CD4-positive, CD25-positive, alpha-beta regulatory T cell (primary cell): ENCODE measurements at regions not wholly inside any gene's neighbourhood (a gene's known extent, or its start where the extent isn't known, plus 50 kb on each side); places are given as distances from the start of the nearest gene placed in this dataset.
"Not testable (repeated sequence)": the region's sequence is repeated elsewhere in the genome, so short reads cannot be mapped to it uniquely, and the experiment has no call there.

ENCODE experiments used
- ATAC-seq, 2 donors: fragments of 150-1000 bp; cut with Tn5 transposase; one replicate each; pipeline ENCODE4 v1.10.0; 2021; ENCODE audit warnings: low read depth in 2 of 2, moderate number of reproducible peaks in 2 of 2, moderate library complexity in 1 of 2
- DNase-seq, 3 donors: peaks; one replicate each; pipeline versions ENCODE4 v3.0.0 to v3.0.0-alpha.2; 2012 to 2022; ENCODE audit warnings: mixed read lengths in 1 of 3
- H3K27ac ChIP-seq: one replicate; pipeline ENCODE4 v1.7.0; 2013; ENCODE audit warnings: mild to moderate bottlenecking, low read length; ENCODE audit not compliant: insufficient read depth, poor library complexity, severe bottlenecking
- H3K27me3 ChIP-seq: one replicate; pipeline ENCODE4 v1.7.0; 2013; ENCODE audit warnings: low read length; ENCODE audit not compliant: control insufficient read depth, insufficient read depth
- H3K36me3 ChIP-seq: one replicate; pipeline ENCODE4 v1.7.0; 2013; ENCODE audit warnings: mild to moderate bottlenecking, low read length, moderate library complexity; ENCODE audit not compliant: control insufficient read depth, insufficient read depth
- H3K4me1 ChIP-seq: 2 replicates; pipeline ENCODE4 v1.7.0; 2013; ENCODE audit warnings: mild to moderate bottlenecking, low read length; ENCODE audit not compliant: insufficient read depth, control insufficient read depth, poor library complexity, severe bottlenecking
- H3K4me3 ChIP-seq: one replicate; pipeline ENCODE4 v1.7.0; 2013; ENCODE audit warnings: low read depth, mild to moderate bottlenecking, low read length, moderate library complexity
- H3K9me3 ChIP-seq, 2 experiments: 1 replicate in 1 of 2; 2 replicates in 1 of 2; pipeline ENCODE4 v1.7.0; 2013; ENCODE audit warnings: low read length in 2 of 2, mild to moderate bottlenecking in 1 of 2, moderate library complexity in 1 of 2; ENCODE audit not compliant: control insufficient read depth in 2 of 2
- H3K27ac Mint-ChIP-seq, 3 donors: one replicate each; pipeline ENCODE4 v1.8.0; 2020 to 2022; ENCODE audit warnings: mild to moderate bottlenecking in 3 of 3, mixed read lengths in 3 of 3, moderate library complexity in 2 of 3
- H3K27me3 Mint-ChIP-seq: one replicate; pipeline ENCODE4 v1.8.0; 2022; ENCODE audit warnings: mild to moderate bottlenecking, mixed read lengths
- H3K36me3 Mint-ChIP-seq: one replicate; pipeline ENCODE4 v1.8.0; 2020; ENCODE audit warnings: mixed read lengths
- H3K4me1 Mint-ChIP-seq, 4 donors: one replicate each; pipeline ENCODE4 v1.8.0; 2020 to 2022; ENCODE audit warnings: mixed read lengths in 4 of 4, mild to moderate bottlenecking in 1 of 4
- H3K4me3 Mint-ChIP-seq, 4 donors: one replicate each; pipeline ENCODE4 v1.8.0; 2020 to 2022; ENCODE audit warnings: mild to moderate bottlenecking in 4 of 4, mixed read lengths in 4 of 4, moderate library complexity in 3 of 4
- H3K9me3 Mint-ChIP-seq, 7 donors: one replicate each; pipeline ENCODE4 v1.8.0; 2020 to 2022; ENCODE audit warnings: mixed read lengths in 7 of 7, mild to moderate bottlenecking in 3 of 7, moderate library complexity in 2 of 7

- no peak overlapping the region for H3K4me3 ChIP-seq
- Mint-ChIP-seq H3K27ac (no peak overlapping the region), H3K27me3 (no peaks in the 10 kb centered on the region), H3K4me1 (peaks cover 4 to 14% (median 9%) of the 10 kb centered on the region in 4 donors), H3K9me3 (peaks cover 0 to 2% (median 0%) of the 10 kb centered on the region in 7 donors), H3K4me3 (no peak overlapping the region), H3K36me3 (no peaks in the 10 kb centered on the region)
- no peaks in the 10 kb centered on the region for H3K27me3 ChIP-seq
- no peak for DNase-seq
- no peaks in the 10 kb centered on the region for H3K36me3 ChIP-seq
- ATAC-seq = no peak
- peaks cover 12% of the 10 kb centered on the region for H3K4me1 ChIP-seq
- H3K27ac ChIP-seq = no peak overlapping the region
- H3K9me3 ChIP-seq = no peaks in the 10 kb centered on the region
Observed at GRCh38 chr2:391696-392095, 103.8 kb upstream of the ALKAL2 start.

DNA sequence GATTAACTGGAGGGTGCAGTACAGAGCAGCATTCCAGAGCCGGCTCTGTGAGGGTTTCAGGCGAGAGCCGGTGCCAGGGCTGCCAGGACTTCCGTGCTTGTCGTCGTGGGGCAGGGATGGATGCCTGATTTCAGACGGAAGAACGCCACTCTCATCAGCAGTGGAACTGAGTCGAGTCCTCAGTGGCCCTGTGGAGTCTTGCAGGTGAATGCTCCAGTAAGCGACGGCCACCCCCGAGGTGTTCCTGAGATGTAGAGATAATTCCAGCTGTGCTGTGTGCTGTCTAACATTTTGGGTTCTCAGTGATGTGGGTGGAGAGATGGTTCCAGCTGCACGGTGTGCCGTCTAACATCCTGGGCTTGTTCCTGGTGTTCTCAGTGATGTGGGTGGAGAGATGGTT lies 103.1 kb upstream of the ALKAL2 start:
- Histone ChIP-seq H3K27me3 (no peaks in the 10 kb centered on the region), H3K36me3 (no peaks in the 10 kb centered on the region), H3K4me3 (no peak overlapping the region), H3K27ac (no peak overlapping the region), H3K9me3 (no peaks in the 10 kb centered on the region), H3K4me1 (peaks cover 12% of the 10 kb centered on the region)
- Mint-ChIP-seq H3K27me3 (no peaks in the 10 kb centered on the region), H3K4me1 (peaks cover 4 to 14% (median 9%) of the 10 kb centered on the region in 4 donors), H3K4me3 (no peak overlapping the region), H3K9me3 (peaks cover 0 to 2% (median 0%) of the 10 kb centered on the region in 7 donors), H3K36me3 (no peaks in the 10 kb centered on the region), H3K27ac (no peak overlapping the region)
- no peak for ATAC-seq
- no peak for DNase-seq

- H3K27ac Mint-ChIP-seq, DNase-seq, H3K9me3 ChIP-seq, H3K4me3 ChIP-seq, H3K27me3 ChIP-seq, H3K27me3 Mint-ChIP-seq, H3K27ac ChIP-seq, H3K9me3 Mint-ChIP-seq, H3K36me3 ChIP-seq, H3K4me3 Mint-ChIP-seq, H3K36me3 Mint-ChIP-seq, ATAC-seq: not testable (repeated sequence)
- peaks cover 12% of the 10 kb centered on the region for H3K4me1 ChIP-seq
- peaks cover 4 to 14% (median 9%) of the 10 kb centered on the region in 4 donors for H3K4me1 Mint-ChIP-seq
Observed at GRCh38 chr2:389985-390384, 102.1 kb upstream of the ALKAL2 start.

- H3K4me1 Mint-ChIP-seq, H3K27ac Mint-ChIP-seq, DNase-seq, H3K4me3 Mint-ChIP-seq, H3K27ac ChIP-seq, H3K4me1 ChIP-seq, H3K9me3 ChIP-seq, H3K36me3 Mint-ChIP-seq, H3K4me3 ChIP-seq, H3K27me3 ChIP-seq, H3K9me3 Mint-ChIP-seq, ATAC-seq, H3K27me3 Mint-ChIP-seq, H3K36me3 ChIP-seq: not testable (repeated sequence)
Observed at GRCh38 chr2:388752-389151, 100.9 kb upstream of the ALKAL2 start.

DNA sequence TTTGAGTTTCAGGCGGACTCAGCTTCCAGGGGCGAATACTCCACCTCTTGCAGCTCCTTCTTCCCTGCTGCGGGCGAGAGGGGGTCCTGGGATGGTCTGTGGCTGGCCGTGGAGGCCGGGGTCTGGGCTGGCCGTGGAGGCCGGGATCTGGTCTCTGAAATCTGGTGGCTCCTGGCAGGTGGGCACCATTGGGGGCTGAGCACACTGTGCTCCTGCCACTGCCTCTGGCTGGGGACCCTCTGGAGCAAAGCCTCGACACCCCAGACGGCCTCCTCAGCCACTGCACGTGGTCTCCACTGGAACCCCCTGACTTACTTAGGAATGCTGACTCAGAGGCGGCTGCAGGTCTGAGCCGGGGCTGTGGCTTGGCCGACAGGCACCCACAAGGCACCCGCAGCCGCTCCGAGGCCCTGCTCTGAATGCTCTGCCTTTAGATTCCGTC lies 100.1 kb upstream of the ALKAL2 start:
- Histone ChIP-seq H3K4me3 (no peak overlapping the region), H3K9me3 (no peaks in the 10 kb centered on the region), H3K36me3 (no peaks in the 10 kb centered on the region), H3K4me1 (no peaks in the 10 kb centered on the region), H3K27me3 (no peaks in the 10 kb centered on the region), H3K27ac (no peak overlapping the region)
- Mint-ChIP-seq H3K4me3 (no peak overlapping the region), H3K36me3 (no peaks in the 10 kb centered on the region), H3K27ac (no peak overlapping the region), H3K9me3 (peaks cover 0 to 2% (median 0%) of the 10 kb centered on the region in 7 donors), H3K27me3 (no peaks in the 10 kb centered on the region), H3K4me1 (peaks cover 0 to 2% (median 0%) of the 10 kb centered on the region in 4 donors)
- no peak for ATAC-seq
- no peak for DNase-seq

DNA sequence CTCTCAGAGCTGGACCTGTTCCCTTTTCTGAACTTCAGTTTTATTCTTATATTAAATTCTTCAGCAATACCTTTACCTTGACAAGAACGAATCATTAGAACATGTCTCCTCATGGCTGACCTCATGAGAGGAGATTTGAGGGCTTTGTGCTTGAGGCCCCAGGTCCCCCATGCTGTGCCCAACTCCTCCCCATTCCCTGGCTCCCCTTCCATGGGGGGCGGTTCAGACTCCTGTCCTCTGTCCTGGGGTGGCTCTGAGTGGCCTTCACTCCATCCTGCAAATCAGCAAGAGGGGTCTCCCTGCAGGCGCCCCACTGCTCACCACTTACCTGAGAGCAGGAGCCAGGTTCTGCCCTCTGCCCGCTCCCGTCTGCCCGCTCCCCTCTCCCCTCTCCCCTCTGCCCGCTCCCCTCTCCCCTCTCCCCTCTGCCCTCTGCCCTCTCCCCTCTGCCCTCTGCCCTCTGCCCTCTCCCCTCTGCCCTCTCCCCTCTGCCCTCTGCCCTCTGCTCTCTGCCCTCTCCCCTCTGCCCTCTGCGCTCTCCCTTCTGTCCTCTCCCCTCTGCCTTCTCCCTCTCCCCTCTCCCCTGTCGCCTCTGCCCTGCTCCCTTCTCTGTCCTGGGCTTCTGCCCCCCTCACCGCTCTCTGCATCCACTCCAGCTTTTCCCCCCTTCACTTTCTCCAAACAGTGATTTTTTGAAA lies 98.7 kb upstream of the ALKAL2 start:
- Mint-ChIP-seq H3K4me3 (no peak overlapping the region), H3K27ac (no peak overlapping the region), H3K4me1 (no peaks in the 10 kb centered on the region), H3K9me3 (peaks cover 0 to 2% (median 0%) of the 10 kb centered on the region in 7 donors), H3K36me3 (no peaks in the 10 kb centered on the region), H3K27me3 (no peaks in the 10 kb centered on the region)
- Histone ChIP-seq H3K4me1 (no peaks in the 10 kb centered on the region), H3K36me3 (no peaks in the 10 kb centered on the region), H3K4me3 (no peak overlapping the region), H3K9me3 (no peaks in the 10 kb centered on the region), H3K27ac (no peak overlapping the region), H3K27me3 (no peaks in the 10 kb centered on the region)
- ATAC-seq (no peak), DNase-seq (no peak)

- H3K9me3 Mint-ChIP-seq = peaks cover 0 to 2% (median 0%) of the 10 kb centered on the region in 7 donors
- no peaks in the 10 kb centered on the region for H3K4me1 Mint-ChIP-seq
- no peak for ATAC-seq
- Histone ChIP-seq H3K4me1 (no peaks in the 10 kb centered on the region), H3K36me3 (no peaks in the 10 kb centered on the region), H3K27me3 (no peaks in the 10 kb centered on the region), H3K27ac (no peak overlapping the region), H3K4me3 (no peak overlapping the region), H3K9me3 (no peaks in the 10 kb centered on the region)
- no peak overlapping the region for H3K27ac Mint-ChIP-seq
- no peak for DNase-seq
- H3K27me3 Mint-ChIP-seq = no peaks in the 10 kb centered on the region
- no peaks in the 10 kb centered on the region for H3K36me3 Mint-ChIP-seq
- no peak overlapping the region for H3K4me3 Mint-ChIP-seq
Observed at GRCh38 chr2:385785-386184, 97.9 kb upstream of the ALKAL2 start.

DNA sequence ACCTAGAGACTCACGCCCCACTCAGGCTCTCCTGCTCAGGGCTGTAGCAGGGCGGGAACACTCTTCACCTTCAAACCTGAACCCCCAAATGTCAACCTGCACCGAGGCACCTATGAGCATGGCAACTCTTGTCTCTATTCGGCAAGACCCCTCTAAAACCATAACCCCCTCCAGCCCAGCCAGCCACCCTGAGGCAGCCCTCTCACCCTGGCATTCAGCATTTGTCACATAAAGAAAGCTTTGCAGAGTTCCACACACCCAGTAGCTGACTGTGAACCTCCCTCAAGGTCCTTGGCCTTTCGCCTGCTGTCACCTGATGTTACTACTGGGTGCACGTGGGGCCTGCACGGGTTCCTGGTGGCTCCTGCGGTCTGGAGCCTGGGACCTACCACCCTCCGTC lies 97.2 kb upstream of the ALKAL2 start:
- Histone ChIP-seq H3K27me3 (no peaks in the 10 kb centered on the region), H3K4me1 (no peaks in the 10 kb centered on the region), H3K9me3 (no peaks in the 10 kb centered on the region), H3K4me3 (no peak overlapping the region), H3K27ac (no peak overlapping the region), H3K36me3 (no peaks in the 10 kb centered on the region)
- no peak overlapping the region for H3K4me3 Mint-ChIP-seq
- no peaks in the 10 kb centered on the region for H3K36me3 Mint-ChIP-seq
- H3K27me3 Mint-ChIP-seq = no peaks in the 10 kb centered on the region
- no peak for DNase-seq
- H3K27ac Mint-ChIP-seq = no peak overlapping the region
- H3K4me1 Mint-ChIP-seq = no peaks in the 10 kb centered on the region
- peaks cover 0 to 4% (median 0%) of the 10 kb centered on the region in 7 donors for H3K9me3 Mint-ChIP-seq
- ATAC-seq = no peak
